ENCODE measurements at regions not wholly inside any gene's neighbourhood (a gene's known extent, or its start where the extent isn't known, plus 50 kb on each side); places are given as distances from the start of the nearest gene placed in this dataset.

DNA sequence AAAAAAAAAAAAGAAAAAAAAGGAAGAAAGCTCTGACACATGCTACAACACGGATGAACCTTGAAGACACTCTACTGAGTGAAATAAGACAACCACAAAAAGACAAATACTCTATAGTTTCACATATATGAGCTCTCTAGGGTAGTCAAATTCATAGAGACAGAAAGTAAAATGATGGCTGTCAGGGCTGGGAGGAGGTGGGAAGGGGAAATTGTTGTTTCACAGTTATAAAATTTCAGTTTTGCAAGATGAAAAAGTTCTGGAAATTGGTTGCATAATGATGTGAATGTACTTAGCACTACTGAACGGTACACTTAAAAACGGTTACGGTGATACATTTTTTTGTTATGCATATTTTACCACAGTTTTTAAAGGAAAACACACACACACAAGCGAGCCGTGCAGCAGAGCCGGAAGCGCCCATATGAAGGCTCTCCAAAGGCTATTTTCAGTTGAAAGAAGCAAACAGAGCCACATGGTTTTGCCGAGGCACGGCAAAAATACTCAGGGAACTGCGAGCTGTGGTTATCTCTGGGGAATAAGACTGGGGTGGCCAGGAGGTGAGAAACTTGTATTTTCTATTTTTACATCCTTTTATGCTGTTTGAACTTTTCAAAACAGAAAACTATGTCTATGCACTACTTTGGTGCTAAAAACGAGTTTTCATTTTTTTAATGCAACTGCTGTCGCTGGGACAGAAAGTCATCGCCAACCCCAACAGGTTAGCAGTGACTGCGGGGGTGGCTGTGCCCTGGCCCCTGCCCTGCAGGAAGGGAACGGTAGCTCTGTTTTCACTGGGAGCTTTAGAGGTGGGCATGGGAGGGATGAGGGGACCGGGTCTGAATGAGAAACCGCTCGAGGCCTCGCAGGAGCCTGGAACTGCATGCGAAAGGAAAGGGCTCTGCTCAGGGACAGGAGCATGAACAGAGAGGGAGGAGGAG is 132.9 kb downstream of the OAT start:
- DNase-seq (ENCODE audit: low spot score): peak; percentile 56
- in situ Hi-C loops (cut with MboI; ENCODE audit: low sequenced_read_pairs, unreplicated experiment): no loop called here

DNA sequence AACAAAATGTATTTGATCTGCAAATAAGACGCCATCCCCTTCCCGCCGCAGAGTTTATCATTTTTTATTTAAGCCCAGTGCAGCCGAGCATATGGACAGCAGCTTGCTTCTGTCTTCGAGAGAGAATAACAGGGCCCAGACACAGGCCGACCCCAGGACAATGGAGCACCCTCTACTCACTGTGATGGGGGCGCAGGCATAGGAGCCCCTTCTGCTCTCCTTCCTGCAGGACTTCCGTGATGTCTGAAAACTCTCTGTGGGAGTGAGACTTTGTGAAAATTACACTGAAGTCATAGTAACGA is 134.8 kb downstream of the OAT start:
- TF ChIP-seq, protein P1, sequence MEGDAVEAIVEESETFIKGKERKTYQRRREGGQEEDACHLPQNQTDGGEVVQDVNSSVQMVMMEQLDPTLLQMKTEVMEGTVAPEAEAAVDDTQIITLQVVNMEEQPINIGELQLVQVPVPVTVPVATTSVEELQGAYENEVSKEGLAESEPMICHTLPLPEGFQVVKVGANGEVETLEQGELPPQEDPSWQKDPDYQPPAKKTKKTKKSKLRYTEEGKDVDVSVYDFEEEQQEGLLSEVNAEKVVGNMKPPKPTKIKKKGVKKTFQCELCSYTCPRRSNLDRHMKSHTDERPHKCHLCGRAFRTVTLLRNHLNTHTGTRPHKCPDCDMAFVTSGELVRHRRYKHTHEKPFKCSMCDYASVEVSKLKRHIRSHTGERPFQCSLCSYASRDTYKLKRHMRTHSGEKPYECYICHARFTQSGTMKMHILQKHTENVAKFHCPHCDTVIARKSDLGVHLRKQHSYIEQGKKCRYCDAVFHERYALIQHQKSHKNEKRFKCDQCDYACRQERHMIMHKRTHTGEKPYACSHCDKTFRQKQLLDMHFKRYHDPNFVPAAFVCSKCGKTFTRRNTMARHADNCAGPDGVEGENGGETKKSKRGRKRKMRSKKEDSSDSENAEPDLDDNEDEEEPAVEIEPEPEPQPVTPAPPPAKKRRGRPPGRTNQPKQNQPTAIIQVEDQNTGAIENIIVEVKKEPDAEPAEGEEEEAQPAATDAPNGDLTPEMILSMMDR (IDR thresholded peaks at IDR 0.05; ENCODE audit: borderline replicate concordance, control extremely low read depth, extremely low read depth, insufficient read depth, missing control alignments): no peak
- DNase-seq (ENCODE audit: low spot score): no peak
- in situ Hi-C loops (cut with MboI; ENCODE audit: low sequenced_read_pairs, unreplicated experiment): no loop called here

More for the DNA sequence above, 132.9 kb downstream of the OAT start:
- TF ChIP-seq, protein P1 (IDR thresholded peaks at IDR 0.05; ENCODE audit: borderline replicate concordance, control extremely low read depth, extremely low read depth, insufficient read depth, missing control alignments): no peak

DNA sequence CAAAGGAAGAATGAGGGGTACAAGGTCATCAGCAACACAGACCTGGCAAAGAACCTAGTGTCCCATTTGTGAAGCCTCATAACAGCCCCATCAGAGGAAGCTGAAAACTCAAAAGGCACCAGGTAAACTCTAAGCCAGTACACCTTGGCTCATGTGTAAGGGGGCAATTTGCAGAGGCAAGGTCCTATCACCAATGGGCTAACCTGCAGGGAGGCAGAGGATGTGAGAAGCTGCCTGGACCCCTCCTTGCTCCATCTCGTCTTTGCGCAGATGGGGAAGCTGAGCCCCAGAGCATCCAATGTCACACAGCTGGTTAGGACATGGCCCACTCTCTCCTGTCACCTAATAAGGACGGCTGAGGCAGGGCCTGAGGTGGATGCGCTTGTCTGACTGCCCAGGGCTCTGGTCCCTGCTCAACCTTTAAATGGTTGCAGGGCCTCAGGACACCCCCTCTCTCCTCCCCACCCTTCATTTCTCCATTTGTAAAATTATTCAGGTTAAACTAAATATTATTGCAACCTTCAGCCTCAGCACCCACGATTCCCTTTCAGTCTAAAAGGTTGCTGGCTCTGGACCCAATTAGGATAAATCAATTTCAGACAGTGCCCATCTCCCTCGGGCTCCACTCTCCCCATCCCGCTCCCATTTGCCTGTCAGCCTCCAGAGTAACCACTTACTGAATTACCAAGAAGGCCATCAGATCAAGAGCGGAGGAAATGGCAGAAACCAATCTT is 135.3 kb downstream of the OAT start:
- in situ Hi-C loops (cut with MboI; ENCODE audit: low sequenced_read_pairs, unreplicated experiment): no loop called here
- TF ChIP-seq, protein P1 (IDR thresholded peaks at IDR 0.05; ENCODE audit: borderline replicate concordance, control extremely low read depth, extremely low read depth, insufficient read depth, missing control alignments): no peak
- no peak for DNase-seq (ENCODE audit: low spot score)

DNA sequence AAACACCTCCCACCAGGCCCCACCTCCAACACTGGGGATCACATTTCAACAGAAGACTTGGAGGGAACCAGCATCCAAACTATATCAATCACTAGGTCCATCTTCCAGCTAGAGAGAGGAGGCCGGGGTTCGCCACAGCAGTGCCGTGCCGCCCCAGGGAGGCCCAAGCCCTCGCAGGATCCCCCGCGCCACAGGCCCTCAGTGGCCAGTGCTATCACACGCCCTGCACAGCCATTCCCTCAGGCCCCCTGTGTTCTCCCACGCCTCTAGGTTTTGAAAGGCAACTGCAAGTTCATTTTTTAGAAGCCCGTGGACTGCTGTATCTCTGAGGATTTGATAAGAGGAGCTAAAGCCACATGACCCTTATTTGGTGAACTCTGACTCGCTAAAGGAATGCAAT is 136.4 kb downstream of the OAT start:
- in situ Hi-C loops (cut with MboI; ENCODE audit: low sequenced_read_pairs, unreplicated experiment): no loop called here
- no peak for DNase-seq (ENCODE audit: low spot score)
- TF ChIP-seq, protein P1 (IDR thresholded peaks at IDR 0.05; ENCODE audit: borderline replicate concordance, control extremely low read depth, extremely low read depth, insufficient read depth, missing control alignments): no peak

DNA sequence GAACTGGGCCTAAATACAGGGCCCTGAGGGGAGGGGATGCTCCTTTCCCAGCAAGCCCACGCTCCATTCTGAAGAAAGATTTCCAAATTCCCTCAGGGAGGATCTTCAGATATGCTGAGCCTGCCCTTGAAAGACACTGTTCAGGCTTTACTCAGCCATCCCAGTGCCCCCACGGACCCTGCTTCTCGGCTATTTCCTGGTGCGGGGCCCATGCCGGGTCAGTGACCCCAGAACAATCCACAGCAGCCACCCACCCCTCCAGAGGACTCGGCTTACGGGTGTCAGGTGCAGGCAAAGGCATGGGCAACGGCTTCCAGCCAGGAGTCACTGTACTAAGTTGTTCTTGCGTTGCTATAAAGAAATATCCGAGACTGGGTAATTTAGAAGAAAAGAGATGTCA is 137.1 kb downstream of the OAT start:
- in situ Hi-C loops (cut with MboI; ENCODE audit: low sequenced_read_pairs, unreplicated experiment): no loop called here
- no peak for DNase-seq (ENCODE audit: low spot score)
- TF ChIP-seq, protein P1 (IDR thresholded peaks at IDR 0.05; ENCODE audit: borderline replicate concordance, control extremely low read depth, extremely low read depth, insufficient read depth, missing control alignments): no peak

DNA sequence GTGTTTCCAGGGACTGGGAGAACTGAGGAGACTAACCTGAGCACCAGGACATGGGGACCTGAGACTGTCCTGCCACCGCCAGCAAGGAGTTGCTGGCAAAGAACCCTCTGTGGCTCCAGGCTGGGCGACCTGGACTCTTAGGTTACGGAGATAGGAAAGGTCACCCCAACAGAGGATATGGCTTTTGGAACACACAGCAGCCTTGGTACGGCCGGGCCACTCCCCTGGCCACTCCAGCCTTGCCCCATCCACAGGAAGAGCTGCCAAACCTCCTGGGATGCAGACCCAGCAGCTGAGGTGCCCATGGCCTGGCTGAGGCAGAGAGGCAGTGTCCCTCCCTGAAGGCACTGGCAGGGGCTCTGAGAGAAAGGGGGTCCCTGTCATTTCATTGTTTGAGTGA is 137.8 kb downstream of the OAT start:
- TF ChIP-seq, protein P1 (IDR thresholded peaks at IDR 0.05; ENCODE audit: borderline replicate concordance, control extremely low read depth, extremely low read depth, insufficient read depth, missing control alignments): no peak
- DNase-seq (ENCODE audit: low spot score): no peak
- in situ Hi-C loops (cut with MboI; ENCODE audit: low sequenced_read_pairs, unreplicated experiment): no loop called here

Data from GM13976 (cell line).